H9 (cell line): ENCODE measurements at regions not wholly inside any gene's neighbourhood (a gene's known extent, or its start where the extent isn't known, plus 50 kb on each side); places are given as distances from the start of the nearest gene placed in this dataset.

Experiments
- DNase-seq: peaks from one replicate; pipeline ENCODE4 v3.0.0-alpha.2; 2017
- H2AFZ ChIP-seq: one replicate; pipeline ENCODE4 v1.6.1; 2013; ENCODE audit warnings: mild to moderate bottlenecking, low read length, control low read depth, moderate library complexity
- H2AK5ac ChIP-seq: 2 replicates; pipeline ENCODE4 v1.6.1; 2013; ENCODE audit warnings: low read length, control low read depth, mixed read lengths; ENCODE audit not compliant: insufficient read length
- H2BK120ac ChIP-seq: one replicate; pipeline ENCODE4 v1.6.1; 2013; ENCODE audit warnings: low read depth, mild to moderate bottlenecking, low read length, control low read depth, inconsistent platforms; ENCODE audit not compliant: poor library complexity, severe bottlenecking
- H2BK12ac ChIP-seq: 2 replicates; pipeline ENCODE4 v1.6.1; 2013; ENCODE audit warnings: low read length, control low read depth, mixed read lengths, low read depth; ENCODE audit not compliant: insufficient read length
- H2BK15ac ChIP-seq: 2 replicates; pipeline ENCODE4 v1.6.1; 2013; ENCODE audit warnings: low read depth, low read length, control low read depth
- H2BK20ac ChIP-seq: one replicate; pipeline ENCODE4 v1.6.1; 2013; ENCODE audit warnings: low read depth, mild to moderate bottlenecking, low read length, control low read depth, inconsistent platforms; ENCODE audit not compliant: poor library complexity, severe bottlenecking
- H2BK5ac ChIP-seq: 2 replicates; pipeline ENCODE4 v1.6.1; 2013; ENCODE audit warnings: low read length, control low read depth, mixed read lengths; ENCODE audit not compliant: insufficient read length
- H3K14ac ChIP-seq: 2 replicates; pipeline ENCODE4 v1.6.1; 2013; ENCODE audit warnings: low read length, control low read depth; ENCODE audit not compliant: insufficient read depth
- H3K18ac ChIP-seq: 2 replicates; pipeline ENCODE4 v1.6.1; 2013; ENCODE audit warnings: low read depth, mild to moderate bottlenecking, mixed read lengths, low read length, control low read depth; ENCODE audit not compliant: insufficient read length
- H3K23ac ChIP-seq: 2 replicates; pipeline ENCODE4 v1.6.1; 2013; ENCODE audit warnings: low read length, control low read depth, mixed read lengths, low read depth; ENCODE audit not compliant: insufficient read length
- H3K23me2 ChIP-seq: 2 replicates; pipeline ENCODE4 v1.6.1; 2013; ENCODE audit warnings: low read depth, mild to moderate bottlenecking, mixed read lengths, low read length, control low read depth; ENCODE audit not compliant: insufficient read length, poor library complexity, severe bottlenecking
- H3K27ac ChIP-seq: 2 replicates; pipeline ENCODE4 v1.5.1; 2013; ENCODE audit warnings: low read length, control low read depth, mixed read lengths, low read depth; ENCODE audit not compliant: insufficient read length
- H3K27me3 ChIP-seq: 2 replicates; pipeline ENCODE4 v1.6.1; 2013; ENCODE audit warnings: low read length, control low read depth, inconsistent platforms; ENCODE audit not compliant: insufficient read depth
- H3K4ac ChIP-seq: 2 replicates; pipeline ENCODE4 v1.6.1; 2013; ENCODE audit warnings: low read depth, mild to moderate bottlenecking, control low read depth, inconsistent platforms, low read length, moderate library complexity
- H3K4me1 ChIP-seq: 2 replicates; pipeline ENCODE4 v1.6.1; 2013; ENCODE audit warnings: low read length, control low read depth, inconsistent platforms; ENCODE audit not compliant: insufficient read depth
- H3K4me2 ChIP-seq: 2 replicates; pipeline ENCODE4 v1.6.1; 2013; ENCODE audit warnings: low read length, control low read depth, mixed read lengths; ENCODE audit not compliant: insufficient read length, insufficient read depth
- H3K56ac ChIP-seq: 2 replicates; pipeline ENCODE4 v1.6.1; 2013; ENCODE audit warnings: low read depth, mild to moderate bottlenecking, mixed read lengths, low read length, control low read depth; ENCODE audit not compliant: insufficient read length
- H3K79me1 ChIP-seq: 2 replicates; pipeline ENCODE4 v1.6.1; 2013; ENCODE audit warnings: low read depth, mild to moderate bottlenecking, moderate library complexity, low read length, control low read depth, inconsistent platforms; ENCODE audit not compliant: insufficient read depth, poor library complexity, severe bottlenecking
- H3K79me2 ChIP-seq: 2 replicates; pipeline ENCODE4 v1.6.1; 2013; ENCODE audit warnings: low read length, control low read depth, inconsistent platforms; ENCODE audit not compliant: insufficient read depth
- H3K9ac ChIP-seq: 2 replicates; pipeline ENCODE4 v1.6.1; 2013; ENCODE audit warnings: low read length, control low read depth, mixed read lengths; ENCODE audit not compliant: insufficient read length; ENCODE audit errors: extremely low read depth
- H3K9me3 ChIP-seq: one replicate; pipeline ENCODE4 v1.6.1; 2013; ENCODE audit warnings: low read depth, low read length, inconsistent platforms; ENCODE audit not compliant: control insufficient read depth
- H3T11ph ChIP-seq: one replicate; pipeline ENCODE4 v1.6.1; 2013; ENCODE audit warnings: mild to moderate bottlenecking, low read length, control low read depth, inconsistent platforms
- H4K20me1 ChIP-seq: one replicate; pipeline ENCODE4 v1.6.1; 2013; ENCODE audit not compliant: control insufficient read depth, insufficient read length, insufficient read depth
- H4K5ac ChIP-seq: 2 replicates; pipeline ENCODE4 v1.6.1; 2013; ENCODE audit warnings: low read depth, mild to moderate bottlenecking, mixed read lengths, low read length, control low read depth; ENCODE audit not compliant: insufficient read length
- H4K8ac ChIP-seq: replicated peaks from 2 replicates; pipeline ENCODE4 v1.6.1; 2013; ENCODE audit warnings: low read length, control low read depth, mixed read lengths, low read depth; ENCODE audit not compliant: insufficient read length
- H4K91ac ChIP-seq: 2 replicates; pipeline ENCODE4 v1.6.1; 2013; ENCODE audit warnings: low read depth, mild to moderate bottlenecking, moderate library complexity, mixed read lengths, low read length, control low read depth; ENCODE audit not compliant: insufficient read length
- H3K27ac Mint-ChIP-seq, 3 experiments: 2 replicates in 2 of 3; 3 replicates in 1 of 3; pipeline ENCODE4 v1.8.0; 2020 to 2021; ENCODE audit warnings: mixed read lengths in 3 of 3, mild to moderate bottlenecking in 1 of 3, moderate library complexity in 1 of 3
- H3K27me3 Mint-ChIP-seq: 2 replicates; pipeline ENCODE4 v1.8.0; 2021; ENCODE audit warnings: low read depth, mild to moderate bottlenecking, moderate library complexity, mixed read lengths
- H3K36me3 Mint-ChIP-seq, 3 experiments: 2 replicates in 2 of 3; 3 replicates in 1 of 3; pipeline ENCODE4 v1.8.0; 2020 to 2021; ENCODE audit warnings: low read depth in 3 of 3, mixed read lengths in 3 of 3; ENCODE audit not compliant: insufficient read depth in 1 of 3
- H3K4me1 Mint-ChIP-seq, 2 experiments: 2 replicates each; pipeline ENCODE4 v1.8.0; 2020; ENCODE audit warnings: mixed read lengths in 2 of 2
- H3K4me3 Mint-ChIP-seq, 2 experiments: 2 replicates in 1 of 2; 3 replicates in 1 of 2; pipeline ENCODE4 v1.8.0; 2020 to 2021; ENCODE audit warnings: mild to moderate bottlenecking in 2 of 2, mixed read lengths in 2 of 2, moderate library complexity in 1 of 2
- H3K9me3 Mint-ChIP-seq, 2 experiments: 2 replicates in 1 of 2; 3 replicates in 1 of 2; pipeline ENCODE4 v1.8.0; 2020; ENCODE audit warnings: mild to moderate bottlenecking in 2 of 2, mixed read lengths in 2 of 2, moderate library complexity in 1 of 2
- CTCF ChIP-seq: fragments of 200-600 bp; sonication (generic); conservative IDR thresholded peaks from 3 replicates; pipeline ENCODE4 v1.8.0; 2021; ENCODE audit warnings: antibody characterized with exemption, mild to moderate bottlenecking
- WGBS: extraction: QIAGEN DNeasy Blood & Tissue Kit; methylation state at CpG from one replicate; pipeline ENCODE4 v1.1.7; 2013; ENCODE audit warnings: missing lambda C conversion rate, low lambda C conversion rate, mixed read lengths; ENCODE audit not compliant: insufficient read length; ENCODE audit errors: extremely low coverage; 5-methylcytosine and 5-hydroxymethylcytosine counted together

GRCh38 chr5:2306711-2307110, 424.0 kb upstream of the IRX4 start:
- no peak overlapping the region for H3K4ac ChIP-seq
- H2BK12ac ChIP-seq: no peak overlapping the region
- no peaks in the 10 kb centered on the region for H3K79me1 ChIP-seq
- no peaks in the 10 kb centered on the region for H4K20me1 ChIP-seq
- H4K8ac ChIP-seq: no peak overlapping the region
- H3K4me2 ChIP-seq: no peak overlapping the region
- TF ChIP-seq CTCF: no peak
- H3K4me3 Mint-ChIP-seq: no peak overlapping the region
- H3K23me2 ChIP-seq: no peaks in the 10 kb centered on the region
- H3K14ac ChIP-seq: no peak overlapping the region
- WGBS: no CpG with 5 or more reads among the region's 6 CpGs
- H4K5ac ChIP-seq: no peak overlapping the region
- H2BK120ac ChIP-seq: no peak overlapping the region
- no peak overlapping the region for H2AK5ac ChIP-seq
- peaks cover 0 to 2% of the 10 kb centered on the region in 2 experiments; a peak in 2 of 5 replicates for H3K9me3 Mint-ChIP-seq
- H2AFZ ChIP-seq: no peak overlapping the region
- H4K91ac ChIP-seq: no peak overlapping the region
- no peaks in the 10 kb centered on the region for H3K36me3 Mint-ChIP-seq
- no peak overlapping the region for H2BK20ac ChIP-seq
- H3K27me3 ChIP-seq: no peaks in the 10 kb centered on the region
- no peak overlapping the region for H3K23ac ChIP-seq
- no peak overlapping the region for H3T11ph ChIP-seq
- peak overlapping the region in 1 of 3 experiments; percentile 69; a peak in 1 of 7 replicates for H3K27ac Mint-ChIP-seq
- no peak overlapping the region for H2BK5ac ChIP-seq
- no peak overlapping the region for H2BK15ac ChIP-seq
- H3K79me2 ChIP-seq: no peaks in the 10 kb centered on the region
- H3K9me3 ChIP-seq: no peaks in the 10 kb centered on the region
- no peak overlapping the region for H3K56ac ChIP-seq
- no peak overlapping the region for H3K18ac ChIP-seq
- no peaks in the 10 kb centered on the region for H3K4me1 ChIP-seq
- H3K27me3 Mint-ChIP-seq: peaks cover 6% of the 10 kb centered on the region
- no peak overlapping the region for H3K27ac ChIP-seq
- peaks cover 21 to 36% of the 10 kb centered on the region in 2 experiments for H3K4me1 Mint-ChIP-seq
- H3K9ac ChIP-seq: no peak overlapping the region
- DNase-seq: no peak
